ENCODE measurements at regions not wholly inside any gene's neighbourhood (a gene's known extent, or its start where the extent isn't known, plus 50 kb on each side); places are given as distances from the start of the nearest gene placed in this dataset.

- Histone ChIP-seq H3K4me3 (no peak overlapping the region), H3K27me3 (no peaks in the 10 kb centered on the region), H3K27ac (no peak overlapping the region), H3K36me3 (no peaks in the 10 kb centered on the region), H3K9me3 (peaks cover 0 to 7% (median 0%) of the 10 kb centered on the region in 3 donors), H3K4me1 (peaks cover 0 to 10% (median 2%) of the 10 kb centered on the region in 4 donors)
- no peak for DNase-seq
- TF ChIP-seq, protein P1, sequence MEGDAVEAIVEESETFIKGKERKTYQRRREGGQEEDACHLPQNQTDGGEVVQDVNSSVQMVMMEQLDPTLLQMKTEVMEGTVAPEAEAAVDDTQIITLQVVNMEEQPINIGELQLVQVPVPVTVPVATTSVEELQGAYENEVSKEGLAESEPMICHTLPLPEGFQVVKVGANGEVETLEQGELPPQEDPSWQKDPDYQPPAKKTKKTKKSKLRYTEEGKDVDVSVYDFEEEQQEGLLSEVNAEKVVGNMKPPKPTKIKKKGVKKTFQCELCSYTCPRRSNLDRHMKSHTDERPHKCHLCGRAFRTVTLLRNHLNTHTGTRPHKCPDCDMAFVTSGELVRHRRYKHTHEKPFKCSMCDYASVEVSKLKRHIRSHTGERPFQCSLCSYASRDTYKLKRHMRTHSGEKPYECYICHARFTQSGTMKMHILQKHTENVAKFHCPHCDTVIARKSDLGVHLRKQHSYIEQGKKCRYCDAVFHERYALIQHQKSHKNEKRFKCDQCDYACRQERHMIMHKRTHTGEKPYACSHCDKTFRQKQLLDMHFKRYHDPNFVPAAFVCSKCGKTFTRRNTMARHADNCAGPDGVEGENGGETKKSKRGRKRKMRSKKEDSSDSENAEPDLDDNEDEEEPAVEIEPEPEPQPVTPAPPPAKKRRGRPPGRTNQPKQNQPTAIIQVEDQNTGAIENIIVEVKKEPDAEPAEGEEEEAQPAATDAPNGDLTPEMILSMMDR (IDR thresholded peaks at IDR 0.05) = no peak
- intact Hi-C loops (cut with DNase I; ENCODE audit: low total_unique reads) = no loop called here
Measured at GRCh38 chr5:68086439-68086838, 129.1 kb upstream of the PIK3R1 start.

- H3K36me3 ChIP-seq = no peaks in the 10 kb centered on the region
- no peak overlapping the region for H3K27ac ChIP-seq
- H3K27me3 ChIP-seq = no peaks in the 10 kb centered on the region
- H3K9me3 ChIP-seq = no peaks in the 10 kb centered on the region
- no peak for DNase-seq
- H3K4me3 ChIP-seq = no peak overlapping the region
- TF ChIP-seq, protein P1 (IDR thresholded peaks at IDR 0.05) = no peak
- H3K4me1 ChIP-seq = peaks cover 0 to 10% (median 2%) of the 10 kb centered on the region in 4 donors
- intact Hi-C loops (cut with DNase I; ENCODE audit: low total_unique reads) = no loop called here
Measured at GRCh38 chr5:68084396-68084795, 131.2 kb upstream of the PIK3R1 start.

DNA sequence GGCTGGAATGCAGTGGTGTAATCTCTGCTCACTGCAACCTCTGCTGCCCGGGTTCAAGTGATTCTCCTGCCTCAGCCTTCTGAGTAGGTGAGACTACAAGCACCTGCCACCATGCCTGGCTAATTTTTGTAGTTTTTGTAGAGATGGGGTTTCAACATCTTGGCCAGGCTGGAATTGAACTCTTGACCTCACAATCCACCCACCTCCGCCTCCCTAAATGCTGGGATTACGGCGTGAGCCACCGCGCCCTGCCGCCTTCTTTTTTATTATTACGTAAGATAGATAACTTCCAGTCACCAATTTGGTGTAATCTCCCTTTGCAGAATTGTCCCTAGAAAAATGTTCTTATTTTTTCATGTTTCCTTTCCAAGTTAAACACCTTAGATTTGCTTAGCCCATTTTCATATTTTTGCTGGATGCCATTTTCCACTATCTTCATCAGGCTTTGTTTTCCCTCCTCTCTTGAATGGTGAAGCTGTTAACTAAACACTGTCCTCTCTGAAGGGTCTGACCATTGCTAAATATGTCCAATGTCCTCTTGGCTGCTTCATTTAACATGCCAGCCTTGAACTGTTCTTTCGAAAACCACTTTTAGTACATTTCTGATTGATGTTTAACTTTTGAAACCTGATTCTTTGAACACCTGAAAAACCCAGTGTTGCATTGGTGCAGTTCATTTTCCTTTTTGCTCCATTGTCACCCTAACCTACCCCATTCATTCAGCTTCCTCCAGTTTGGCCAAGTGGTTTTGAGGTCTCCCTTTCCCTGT is 135.1 kb upstream of the PIK3R1 start:
- TF ChIP-seq, protein P1 (IDR thresholded peaks at IDR 0.05) = no peak
- H3K4me1 ChIP-seq = no peaks in the 10 kb centered on the region
- no peaks in the 10 kb centered on the region for H3K36me3 ChIP-seq
- intact Hi-C loops (cut with DNase I; ENCODE audit: low total_unique reads) = no loop called here
- H3K27me3 ChIP-seq = no peaks in the 10 kb centered on the region
- no peak overlapping the region for H3K4me3 ChIP-seq
- DNase-seq = no peak
- H3K9me3 ChIP-seq = no peaks in the 10 kb centered on the region
- no peak overlapping the region for H3K27ac ChIP-seq

GRCh38 chr5:68077349-68077894 is 138.1 kb upstream of the PIK3R1 start:
- H3K27ac ChIP-seq = no peak overlapping the region
- no peak for DNase-seq
- intact Hi-C loops (cut with DNase I; ENCODE audit: low total_unique reads) = no loop called here

GRCh38 chr5:68074633-68075032 is 140.9 kb upstream of the PIK3R1 start:
- H3K9me3 ChIP-seq = no peaks in the 10 kb centered on the region
- no peaks in the 10 kb centered on the region for H3K27me3 ChIP-seq
- no peaks in the 10 kb centered on the region for H3K36me3 ChIP-seq
- TF ChIP-seq, protein P1 (IDR thresholded peaks at IDR 0.05) = no peak
- no peak for DNase-seq
- intact Hi-C loops (cut with DNase I; ENCODE audit: low total_unique reads) = no loop called here
- peaks cover 0 to 6% (median 0%) of the 10 kb centered on the region in 4 donors for H3K4me1 ChIP-seq
- H3K27ac ChIP-seq = no peak overlapping the region
- no peak overlapping the region for H3K4me3 ChIP-seq

More at GRCh38 chr5:68077349-68077894, 138.1 kb upstream of the PIK3R1 start:
- no peak overlapping the region for H3K4me3 ChIP-seq
- H3K4me1 ChIP-seq = no peaks in the 10 kb centered on the region
- TF ChIP-seq, protein P1 (IDR thresholded peaks at IDR 0.05) = no peak
- no peaks in the 10 kb centered on the region for H3K9me3 ChIP-seq
- H3K36me3 ChIP-seq = no peaks in the 10 kb centered on the region
- no peaks in the 10 kb centered on the region for H3K27me3 ChIP-seq

Measured in tibial artery (tissue), 4 donors.